ENCODE measurements at regions not wholly inside any gene's neighbourhood (a gene's known extent, or its start where the extent isn't known, plus 50 kb on each side); places are given as distances from the start of the nearest gene placed in this dataset.

DNA sequence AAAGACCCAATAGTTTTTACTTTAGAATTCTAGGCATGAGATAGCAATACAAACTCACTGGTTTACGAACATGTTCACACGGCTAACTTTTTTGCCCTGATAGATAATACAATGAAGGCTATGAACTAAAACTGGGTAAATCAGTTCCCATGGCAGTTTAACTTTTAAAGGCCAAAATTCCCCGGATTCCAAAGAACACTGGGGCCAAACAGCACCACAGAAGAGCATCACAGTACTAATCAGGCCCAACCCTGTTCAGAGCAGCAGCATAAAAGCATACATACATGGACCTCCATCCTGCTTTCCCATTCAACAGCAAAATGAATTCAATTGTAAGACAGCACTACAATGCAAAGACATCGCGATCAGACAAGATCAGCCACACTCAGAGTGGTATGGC lies 540.3 kb upstream of the CCDC54 start:
- TF ChIP-seq EZH2 (IDR thresholded peaks at IDR 0.05; ENCODE audit: borderline replicate concordance, low read length): no peak
- TF ChIP-seq, protein P1, sequence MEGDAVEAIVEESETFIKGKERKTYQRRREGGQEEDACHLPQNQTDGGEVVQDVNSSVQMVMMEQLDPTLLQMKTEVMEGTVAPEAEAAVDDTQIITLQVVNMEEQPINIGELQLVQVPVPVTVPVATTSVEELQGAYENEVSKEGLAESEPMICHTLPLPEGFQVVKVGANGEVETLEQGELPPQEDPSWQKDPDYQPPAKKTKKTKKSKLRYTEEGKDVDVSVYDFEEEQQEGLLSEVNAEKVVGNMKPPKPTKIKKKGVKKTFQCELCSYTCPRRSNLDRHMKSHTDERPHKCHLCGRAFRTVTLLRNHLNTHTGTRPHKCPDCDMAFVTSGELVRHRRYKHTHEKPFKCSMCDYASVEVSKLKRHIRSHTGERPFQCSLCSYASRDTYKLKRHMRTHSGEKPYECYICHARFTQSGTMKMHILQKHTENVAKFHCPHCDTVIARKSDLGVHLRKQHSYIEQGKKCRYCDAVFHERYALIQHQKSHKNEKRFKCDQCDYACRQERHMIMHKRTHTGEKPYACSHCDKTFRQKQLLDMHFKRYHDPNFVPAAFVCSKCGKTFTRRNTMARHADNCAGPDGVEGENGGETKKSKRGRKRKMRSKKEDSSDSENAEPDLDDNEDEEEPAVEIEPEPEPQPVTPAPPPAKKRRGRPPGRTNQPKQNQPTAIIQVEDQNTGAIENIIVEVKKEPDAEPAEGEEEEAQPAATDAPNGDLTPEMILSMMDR (IDR thresholded peaks at IDR 0.05; ENCODE audit: low read length): no peak

Measured in OCI-LY1 (cell line).